ENCODE measurements at regions not wholly inside any gene's neighbourhood (a gene's known extent, or its start where the extent isn't known, plus 50 kb on each side); places are given as distances from the start of the nearest gene placed in this dataset.

DNA sequence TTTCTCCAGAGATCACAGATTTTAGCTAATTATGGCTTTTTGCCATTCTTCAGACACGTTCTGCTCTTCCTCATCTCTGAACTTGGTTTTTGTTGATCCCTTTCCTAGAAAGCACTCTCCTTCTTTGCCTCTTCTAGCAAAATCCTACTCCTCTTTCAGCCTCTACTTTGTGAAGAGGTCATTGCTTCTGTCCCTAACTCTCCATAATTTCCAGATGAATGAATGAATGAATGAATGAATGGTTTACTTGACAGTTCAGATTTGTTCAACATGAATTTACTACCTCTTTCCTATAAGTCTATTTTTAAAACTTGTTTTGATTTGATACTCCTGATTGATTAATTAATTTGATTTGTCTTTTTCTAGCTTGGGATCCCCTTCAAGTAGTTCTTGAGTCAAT is 94.0 kb upstream of the IFNGR1 start:
- TF ChIP-seq, protein P1, sequence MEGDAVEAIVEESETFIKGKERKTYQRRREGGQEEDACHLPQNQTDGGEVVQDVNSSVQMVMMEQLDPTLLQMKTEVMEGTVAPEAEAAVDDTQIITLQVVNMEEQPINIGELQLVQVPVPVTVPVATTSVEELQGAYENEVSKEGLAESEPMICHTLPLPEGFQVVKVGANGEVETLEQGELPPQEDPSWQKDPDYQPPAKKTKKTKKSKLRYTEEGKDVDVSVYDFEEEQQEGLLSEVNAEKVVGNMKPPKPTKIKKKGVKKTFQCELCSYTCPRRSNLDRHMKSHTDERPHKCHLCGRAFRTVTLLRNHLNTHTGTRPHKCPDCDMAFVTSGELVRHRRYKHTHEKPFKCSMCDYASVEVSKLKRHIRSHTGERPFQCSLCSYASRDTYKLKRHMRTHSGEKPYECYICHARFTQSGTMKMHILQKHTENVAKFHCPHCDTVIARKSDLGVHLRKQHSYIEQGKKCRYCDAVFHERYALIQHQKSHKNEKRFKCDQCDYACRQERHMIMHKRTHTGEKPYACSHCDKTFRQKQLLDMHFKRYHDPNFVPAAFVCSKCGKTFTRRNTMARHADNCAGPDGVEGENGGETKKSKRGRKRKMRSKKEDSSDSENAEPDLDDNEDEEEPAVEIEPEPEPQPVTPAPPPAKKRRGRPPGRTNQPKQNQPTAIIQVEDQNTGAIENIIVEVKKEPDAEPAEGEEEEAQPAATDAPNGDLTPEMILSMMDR (IDR thresholded peaks at IDR 0.05), result no peak
- no peak for TF ChIP-seq POLR2A (IDR thresholded peaks at IDR 0.05)

Data from body of pancreas (tissue), 4 donors.